ENCODE measurements at regions not wholly inside any gene's neighbourhood (a gene's known extent, or its start where the extent isn't known, plus 50 kb on each side); places are given as distances from the start of the nearest gene placed in this dataset.

DNA sequence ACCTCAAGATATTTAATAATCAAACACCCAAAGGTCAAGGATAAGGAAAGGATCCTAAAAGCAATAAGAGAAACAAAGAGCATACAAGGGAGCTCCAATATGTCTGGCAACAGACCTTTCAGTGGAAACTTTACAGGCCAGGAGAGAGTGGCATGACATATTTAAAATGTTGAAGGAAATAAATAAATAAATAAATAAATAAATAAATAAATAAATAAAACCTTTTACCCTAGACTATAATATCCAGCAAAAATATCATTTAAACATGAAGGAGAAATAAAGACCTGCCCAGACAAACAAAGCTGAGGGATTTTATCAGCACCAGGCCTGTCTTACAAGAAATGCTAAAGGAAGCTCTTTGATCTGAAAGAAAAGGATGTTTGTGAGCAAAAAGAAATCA lies 367.8 kb upstream of the PBX1 start:
- POLR2A ChIA-PET: no interaction called here
- H3K36me3 ChIP-seq (ENCODE audit: insufficient read depth, low read length): no peaks in the 10 kb centered on the region
- no peaks in the 10 kb centered on the region for H3K9me3 ChIP-seq (ENCODE audit: low read length)
- H3K79me2 ChIP-seq (ENCODE audit: insufficient read depth, low read depth, low read length): no peaks in the 10 kb centered on the region
- intact Hi-C loops (cut with micrococcal nuclease; ENCODE audit: unreplicated experiment): no loop called here
- H2AFZ ChIP-seq (ENCODE audit: low read length): no peak overlapping the region
- H4K20me1 ChIP-seq (ENCODE audit: insufficient read depth, low read length): no peaks in the 10 kb centered on the region
- DNase-seq (ENCODE audit: low spot score): no peak
- H3K4me3 ChIP-seq (ENCODE audit: low read depth, low read length, poor library complexity, severe bottlenecking): no peak overlapping the region
- no peak overlapping the region for H3K4me2 ChIP-seq (ENCODE audit: low read length)
- TF ChIP-seq, protein P1, sequence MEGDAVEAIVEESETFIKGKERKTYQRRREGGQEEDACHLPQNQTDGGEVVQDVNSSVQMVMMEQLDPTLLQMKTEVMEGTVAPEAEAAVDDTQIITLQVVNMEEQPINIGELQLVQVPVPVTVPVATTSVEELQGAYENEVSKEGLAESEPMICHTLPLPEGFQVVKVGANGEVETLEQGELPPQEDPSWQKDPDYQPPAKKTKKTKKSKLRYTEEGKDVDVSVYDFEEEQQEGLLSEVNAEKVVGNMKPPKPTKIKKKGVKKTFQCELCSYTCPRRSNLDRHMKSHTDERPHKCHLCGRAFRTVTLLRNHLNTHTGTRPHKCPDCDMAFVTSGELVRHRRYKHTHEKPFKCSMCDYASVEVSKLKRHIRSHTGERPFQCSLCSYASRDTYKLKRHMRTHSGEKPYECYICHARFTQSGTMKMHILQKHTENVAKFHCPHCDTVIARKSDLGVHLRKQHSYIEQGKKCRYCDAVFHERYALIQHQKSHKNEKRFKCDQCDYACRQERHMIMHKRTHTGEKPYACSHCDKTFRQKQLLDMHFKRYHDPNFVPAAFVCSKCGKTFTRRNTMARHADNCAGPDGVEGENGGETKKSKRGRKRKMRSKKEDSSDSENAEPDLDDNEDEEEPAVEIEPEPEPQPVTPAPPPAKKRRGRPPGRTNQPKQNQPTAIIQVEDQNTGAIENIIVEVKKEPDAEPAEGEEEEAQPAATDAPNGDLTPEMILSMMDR (conservative IDR thresholded peaks at IDR 0.05; ENCODE audit: low read length): no peak
- TF ChIP-seq EZH2phosphoT487 (IDR thresholded peaks at IDR 0.05; ENCODE audit: borderline replicate concordance, low read depth, low read length): no peak
- no peaks in the 10 kb centered on the region for H3K9me2 ChIP-seq (ENCODE audit: insufficient read depth, low read length)
- H3K4me1 ChIP-seq (ENCODE audit: insufficient read depth, low read length, poor library complexity, severe bottlenecking): no peaks in the 10 kb centered on the region
- CTCF ChIA-PET (ENCODE audit: unreplicated experiment): no interaction called here
- H3K27ac ChIP-seq (ENCODE audit: low read depth, low read length, poor library complexity, severe bottlenecking): no peak overlapping the region
- BruUV-seq (replicated peaks): no TSS peak

DNA sequence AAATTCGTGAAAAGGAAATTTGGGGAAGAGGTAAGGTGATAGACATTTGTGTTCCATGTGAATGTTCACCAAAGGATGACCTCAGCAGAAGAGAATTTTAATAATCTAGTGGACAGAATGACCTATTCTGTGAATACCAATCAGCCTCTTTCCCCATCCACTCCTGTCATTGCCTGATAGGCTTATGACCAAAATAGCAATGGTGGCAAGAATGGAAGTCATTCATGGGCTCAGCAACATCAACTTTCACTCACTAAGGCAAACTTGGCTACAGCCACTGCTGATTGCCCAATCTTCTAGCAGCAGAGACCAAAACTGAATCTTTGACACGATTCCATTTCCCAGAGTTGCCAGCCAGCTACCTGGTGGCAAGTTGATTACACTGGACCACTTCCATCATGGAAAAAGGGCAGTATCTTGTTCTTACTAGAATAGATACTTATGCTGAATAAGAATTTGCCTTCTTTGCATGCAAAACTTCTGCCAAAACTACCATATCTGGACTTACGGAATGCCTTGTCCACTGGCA lies 348.7 kb upstream of the PBX1 start:
- no peak for TF ChIP-seq EZH2phosphoT487 (IDR thresholded peaks at IDR 0.05; ENCODE audit: borderline replicate concordance, low read depth, low read length)
- TF ChIP-seq, protein P1 (conservative IDR thresholded peaks at IDR 0.05; ENCODE audit: low read length): no peak
- no peak overlapping the region for H3K4me3 ChIP-seq (ENCODE audit: low read depth, low read length, poor library complexity, severe bottlenecking)
- no peaks in the 10 kb centered on the region for H4K20me1 ChIP-seq (ENCODE audit: insufficient read depth, low read length)
- no peak overlapping the region for H2AFZ ChIP-seq (ENCODE audit: low read length)
- no peaks in the 10 kb centered on the region for H3K79me2 ChIP-seq (ENCODE audit: insufficient read depth, low read depth, low read length)
- BruUV-seq (replicated peaks): no TSS peak
- intact Hi-C loops (cut with micrococcal nuclease; ENCODE audit: unreplicated experiment): no loop called here
- no peaks in the 10 kb centered on the region for H3K9me3 ChIP-seq (ENCODE audit: low read length)
- no peaks in the 10 kb centered on the region for H3K36me3 ChIP-seq (ENCODE audit: insufficient read depth, low read length)
- no peaks in the 10 kb centered on the region for H3K4me1 ChIP-seq (ENCODE audit: insufficient read depth, low read length, poor library complexity, severe bottlenecking)
- no peak overlapping the region for H3K4me2 ChIP-seq (ENCODE audit: low read length)
- H3K9me2 ChIP-seq (ENCODE audit: insufficient read depth, low read length): no peaks in the 10 kb centered on the region
- ChIA-PET CTCF (ENCODE audit: unreplicated experiment) (interaction anchor here (0.6 kb wide), 1 partner anchor 594 kb away, joined by 3 read pairs; no protein-coding TSS in a partner anchor), POLR2A (no interaction called here)
- H3K27ac ChIP-seq (ENCODE audit: low read depth, low read length, poor library complexity, severe bottlenecking): no peak overlapping the region
- no peak for DNase-seq (ENCODE audit: low spot score)

DNA sequence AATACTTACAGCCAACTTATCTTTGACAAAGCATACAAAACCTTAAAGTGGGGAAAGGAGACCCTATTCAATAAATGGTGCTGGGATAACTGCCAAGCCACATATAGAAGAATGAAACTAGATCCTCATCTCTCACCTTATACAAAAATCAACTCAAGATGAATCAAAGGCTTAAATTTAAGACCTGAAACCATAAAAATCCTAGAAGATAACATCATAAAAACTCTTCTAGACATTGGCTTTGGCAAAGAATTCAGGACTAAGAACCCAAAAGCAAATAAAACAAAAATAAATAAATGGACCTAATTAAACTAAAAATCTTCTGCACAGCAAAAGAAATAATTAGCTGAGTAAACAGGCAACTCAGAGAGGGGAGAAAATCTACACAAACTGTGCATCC lies 335.6 kb upstream of the PBX1 start:
- TF ChIP-seq, protein P1 (conservative IDR thresholded peaks at IDR 0.05; ENCODE audit: low read length): no peak
- no peak for TF ChIP-seq EZH2phosphoT487 (IDR thresholded peaks at IDR 0.05; ENCODE audit: borderline replicate concordance, low read depth, low read length)
- Histone ChIP-seq H2AFZ (ENCODE audit: low read length) (no peak overlapping the region), H3K9me3 (ENCODE audit: low read length) (no peaks in the 10 kb centered on the region), H3K4me2 (ENCODE audit: low read length) (no peak overlapping the region), H3K4me1 (ENCODE audit: insufficient read depth, low read length, poor library complexity, severe bottlenecking) (no peaks in the 10 kb centered on the region), H4K20me1 (ENCODE audit: insufficient read depth, low read length) (no peaks in the 10 kb centered on the region), H3K36me3 (ENCODE audit: insufficient read depth, low read length) (no peaks in the 10 kb centered on the region), H3K9me2 (ENCODE audit: insufficient read depth, low read length) (no peaks in the 10 kb centered on the region), H3K79me2 (ENCODE audit: insufficient read depth, low read depth, low read length) (no peaks in the 10 kb centered on the region), H3K4me3 (ENCODE audit: low read depth, low read length, poor library complexity, severe bottlenecking) (no peak overlapping the region), H3K27ac (ENCODE audit: low read depth, low read length, poor library complexity, severe bottlenecking) (no peak overlapping the region)
- intact Hi-C loops (cut with micrococcal nuclease; ENCODE audit: unreplicated experiment): no loop called here
- no TSS peak for BruUV-seq (replicated peaks)
- ChIA-PET CTCF (ENCODE audit: unreplicated experiment) (no interaction called here), POLR2A (no interaction called here)
- DNase-seq (ENCODE audit: low spot score): no peak
